GM18519 (cell line): ENCODE measurements at regions not wholly inside any gene's neighbourhood (a gene's known extent, or its start where the extent isn't known, plus 50 kb on each side); places are given as distances from the start of the nearest gene placed in this dataset.
A peak's percentile ranks its signal among the peaks of the same experiment; 100 is the strongest.
"Not testable (repeated sequence)": the region's sequence is repeated elsewhere in the genome, so short reads cannot be mapped to it uniquely, and the experiment has no call there.

Experiments used
- ATAC-seq: cut with Tn5 transposase; IDR thresholded peaks from one replicate; pipeline ENCODE4 v1.9.1; 2021; ENCODE audit warnings: mild to moderate bottlenecking, moderate library complexity; ENCODE audit not compliant: unreplicated experiment, low FRiP score

DNA sequence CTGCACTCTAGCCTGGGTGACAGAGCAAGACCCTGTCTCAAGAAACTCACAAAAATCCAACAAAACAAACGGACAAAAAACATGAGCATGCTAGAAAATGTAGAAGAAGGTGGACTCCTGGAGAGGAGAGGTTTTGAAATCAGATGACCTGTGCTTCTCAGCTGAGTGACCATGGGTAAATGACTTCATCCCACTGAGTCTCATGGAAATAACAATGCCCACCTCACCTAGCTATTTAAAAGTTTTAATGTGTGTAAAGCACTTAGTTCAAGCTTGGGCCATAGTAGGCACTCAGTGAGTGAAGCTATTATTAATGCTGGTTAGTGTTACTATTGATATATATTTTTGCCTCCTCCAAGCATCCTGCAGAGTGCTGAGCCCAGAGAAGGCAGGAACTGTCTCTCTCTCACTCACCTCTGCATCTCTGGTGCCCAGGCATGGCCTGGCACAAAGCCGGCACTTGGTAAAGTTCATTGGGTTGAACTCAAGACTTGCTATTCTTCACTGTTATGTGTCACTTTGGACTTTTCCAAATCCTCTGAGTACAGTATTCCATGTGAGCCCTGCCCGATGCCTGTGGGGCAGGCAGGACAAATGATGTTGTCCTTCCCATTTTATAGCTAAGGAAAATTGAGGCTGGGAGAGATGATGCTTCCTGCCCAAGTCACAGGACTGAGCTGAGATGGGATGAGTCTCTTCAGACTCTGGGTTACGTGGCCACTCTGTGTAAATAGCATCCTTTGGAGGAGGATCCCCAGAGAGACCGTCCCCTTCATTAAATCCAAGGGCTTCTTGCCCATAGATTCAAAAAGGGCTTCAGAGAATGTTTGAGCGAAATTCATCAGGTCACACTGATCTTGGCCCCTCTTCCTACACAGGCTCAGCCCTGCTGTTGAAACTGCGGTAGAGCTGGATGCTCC lies 81.4 kb upstream of the EMX2 start:
- ATAC-seq, result no peak

DNA sequence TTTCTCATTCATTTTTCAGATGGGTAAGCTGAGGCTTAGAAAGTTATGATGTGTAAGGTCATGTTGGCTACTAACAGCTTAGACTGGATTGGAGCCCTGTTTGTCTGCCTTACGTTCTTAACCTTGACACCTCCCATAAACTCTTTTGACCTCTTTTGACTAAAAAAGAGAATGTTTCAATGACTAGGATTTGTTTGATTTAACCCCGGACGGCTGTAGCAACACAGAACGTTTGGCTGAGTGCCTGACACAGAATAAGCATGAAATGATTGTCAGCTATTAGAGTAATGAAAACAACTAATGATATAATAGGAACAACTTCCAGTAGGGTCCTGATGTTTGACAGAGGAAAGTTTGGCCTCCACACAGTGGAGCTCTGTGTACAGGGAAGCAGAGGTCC lies 83.3 kb upstream of the PDZD8 start:
- ATAC-seq, result no peak

DNA sequence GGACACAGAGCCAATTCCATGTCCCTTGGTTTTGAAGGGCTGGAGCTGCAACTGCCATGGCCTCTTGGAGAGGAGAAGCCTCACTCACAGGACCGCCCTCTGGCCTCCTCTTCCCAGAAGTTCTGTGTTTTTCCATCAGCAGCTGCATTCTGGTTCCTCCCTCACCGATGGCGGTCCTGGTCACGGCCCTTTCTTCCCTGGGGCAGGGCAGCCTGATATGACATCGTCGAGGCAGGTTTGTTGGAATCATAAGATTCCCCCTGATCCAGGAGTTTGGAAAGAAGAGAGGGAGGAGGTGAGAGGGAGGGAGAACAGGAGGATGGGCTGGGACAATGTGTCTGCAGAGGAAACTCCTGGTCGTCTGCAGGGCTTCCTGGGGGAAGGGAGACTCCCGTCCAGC lies 82.7 kb upstream of the PDZD8 start:
- no peak for ATAC-seq

DNA sequence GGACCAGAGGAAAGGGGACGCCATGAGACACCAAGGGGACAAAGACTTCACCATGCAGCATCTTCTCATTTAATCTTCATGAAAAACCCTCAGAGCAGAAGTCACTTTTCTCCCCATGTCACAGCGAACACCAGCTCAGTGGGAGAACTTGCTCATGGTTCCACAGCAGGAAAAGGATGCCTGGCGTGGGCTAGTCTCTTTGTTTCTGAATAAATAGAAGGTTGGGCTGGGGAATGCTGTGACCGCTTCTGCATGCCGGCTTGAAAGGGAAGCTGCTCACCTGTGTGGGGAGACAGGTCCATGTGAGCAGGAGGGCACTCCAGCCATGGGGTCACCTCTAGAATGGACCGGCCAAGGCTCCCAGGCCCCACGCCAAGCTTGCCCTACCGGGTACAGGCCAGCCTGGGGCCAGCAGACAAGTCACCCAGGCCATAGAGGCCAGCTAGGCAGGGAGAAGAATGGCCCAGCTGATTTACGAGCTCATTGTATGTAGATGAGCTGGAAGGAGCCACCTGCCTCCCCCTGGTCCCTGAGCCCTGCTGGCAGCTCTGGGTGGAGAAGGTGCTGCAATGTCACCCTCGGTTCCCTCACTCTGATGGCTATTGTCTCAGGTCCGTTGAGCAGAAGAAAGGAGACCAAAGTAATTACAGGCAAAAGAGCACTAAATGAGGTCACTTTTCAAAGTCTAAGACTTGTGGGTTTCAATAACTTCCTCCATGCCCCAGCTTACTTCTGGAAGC lies 82.0 kb upstream of the PDZD8 start:
- no peak for ATAC-seq

DNA sequence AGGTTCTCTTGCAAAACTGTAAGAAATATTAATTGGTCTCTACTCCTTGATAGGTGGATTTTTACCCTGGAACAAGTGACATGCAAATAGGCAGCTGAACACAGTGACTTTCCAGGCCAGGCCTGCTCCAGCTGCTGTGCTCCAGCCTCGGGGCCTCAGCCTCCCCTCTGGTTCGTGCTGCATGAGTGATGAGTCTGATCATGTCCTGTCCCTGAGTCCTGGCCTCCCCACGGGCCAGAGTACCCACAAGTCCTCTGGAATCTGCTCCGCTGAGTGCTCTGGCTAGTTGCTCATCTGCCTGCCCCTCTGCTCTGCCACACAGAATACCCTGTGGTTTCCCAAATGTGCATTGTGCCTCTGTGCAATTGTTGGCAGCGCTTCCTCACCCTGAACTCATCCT lies 80.1 kb upstream of the PDZD8 start:
- no peak for ATAC-seq

DNA sequence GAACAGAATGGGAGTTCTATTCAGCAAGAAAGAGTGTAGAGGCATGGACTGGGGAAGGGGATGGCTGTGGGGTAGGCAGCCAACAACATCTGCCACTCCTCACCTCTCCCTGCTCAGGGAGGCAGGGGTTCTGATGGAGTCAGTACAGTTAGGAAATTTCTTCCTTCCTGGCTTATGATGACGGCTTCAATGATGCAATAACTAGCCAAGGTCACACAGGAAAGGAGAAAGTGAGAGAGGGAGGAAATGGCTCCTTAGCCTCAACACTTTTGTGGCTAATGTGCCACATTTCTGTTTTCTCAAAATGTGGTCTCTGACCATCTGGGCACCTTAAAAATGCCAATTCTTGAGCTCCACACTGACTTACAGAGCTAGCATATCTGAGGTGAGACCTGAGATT lies 79.3 kb upstream of the PDZD8 start:
- ATAC-seq, result no peak

- not testable (repeated sequence) for ATAC-seq
Measured at GRCh38 chr10:117453484-117453883, 78.2 kb upstream of the PDZD8 start.

GRCh38 chr10:117450940-117451339 lies 75.7 kb upstream of the PDZD8 start:
- no peak for ATAC-seq

DNA sequence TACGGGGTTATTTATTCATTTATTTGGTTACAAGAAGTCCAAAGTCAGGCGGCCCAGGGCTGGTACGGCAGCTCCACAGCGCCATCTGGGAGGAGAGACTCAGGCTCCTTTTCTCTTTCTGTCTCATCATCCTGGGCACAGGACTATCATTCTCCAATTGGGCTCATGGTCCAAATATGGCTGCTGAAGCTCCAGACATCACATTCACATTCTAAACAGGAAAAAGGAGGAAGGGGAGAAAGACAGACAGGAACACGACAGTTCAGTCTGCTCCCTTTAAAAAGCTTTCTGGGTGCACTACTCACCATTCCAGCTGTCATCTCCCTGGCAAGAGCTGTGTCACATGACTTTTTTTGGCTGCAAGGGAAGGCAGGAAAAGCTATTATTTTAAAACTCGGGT lies 74.4 kb upstream of the PDZD8 start:
- no peak for ATAC-seq

GRCh38 chr10:117448802-117449201 lies 73.6 kb upstream of the PDZD8 start:
- ATAC-seq, result no peak

DNA sequence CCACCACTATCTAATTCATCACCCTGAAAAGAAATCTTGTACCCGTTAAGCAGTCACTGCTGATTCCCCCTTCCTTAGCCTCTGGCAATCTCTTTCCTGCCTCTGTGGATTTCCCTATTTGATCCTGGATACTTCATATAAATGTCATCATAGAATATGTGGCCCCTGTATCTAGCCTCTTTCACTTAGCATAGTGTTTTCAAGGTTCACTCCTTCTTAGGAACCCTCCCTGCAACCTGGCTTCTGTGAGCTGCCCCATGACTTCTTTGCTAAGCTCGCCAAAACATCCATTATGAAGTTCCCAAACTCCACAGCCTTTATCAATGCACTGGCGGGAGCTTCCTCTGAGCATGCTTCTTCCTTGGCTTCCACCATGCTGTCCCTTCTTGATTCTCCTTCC lies 70.8 kb upstream of the PDZD8 start:
- ATAC-seq, result no peak

GRCh38 chr10:117444497-117445040 lies 69.3 kb upstream of the PDZD8 start:
- ATAC-seq, result no peak

DNA sequence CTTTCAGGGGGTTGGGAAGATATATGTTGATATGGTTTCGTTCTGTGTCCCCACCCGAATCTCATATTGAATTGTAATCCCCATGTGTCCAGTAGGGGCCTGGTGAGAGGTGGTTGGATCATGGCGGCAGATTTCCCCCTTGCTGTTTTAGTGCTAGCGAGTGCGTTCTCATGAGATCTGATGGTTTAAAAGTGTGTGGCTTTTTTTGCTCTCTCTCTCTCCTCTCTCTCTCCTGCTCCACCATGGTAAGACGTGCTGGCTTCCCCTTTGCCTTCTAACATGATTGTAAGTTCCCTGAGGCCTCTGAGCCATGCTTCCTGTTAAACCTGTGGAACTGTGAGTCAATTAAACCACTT lies 68.4 kb upstream of the PDZD8 start:
- ATAC-seq, result no peak

- ATAC-seq, result peak; percentile 72
Measured at GRCh38 chr10:117442944-117443685, 67.9 kb upstream of the PDZD8 start.

GRCh38 chr10:117442521-117442920 lies 67.3 kb upstream of the PDZD8 start:
- ATAC-seq, result no peak

DNA sequence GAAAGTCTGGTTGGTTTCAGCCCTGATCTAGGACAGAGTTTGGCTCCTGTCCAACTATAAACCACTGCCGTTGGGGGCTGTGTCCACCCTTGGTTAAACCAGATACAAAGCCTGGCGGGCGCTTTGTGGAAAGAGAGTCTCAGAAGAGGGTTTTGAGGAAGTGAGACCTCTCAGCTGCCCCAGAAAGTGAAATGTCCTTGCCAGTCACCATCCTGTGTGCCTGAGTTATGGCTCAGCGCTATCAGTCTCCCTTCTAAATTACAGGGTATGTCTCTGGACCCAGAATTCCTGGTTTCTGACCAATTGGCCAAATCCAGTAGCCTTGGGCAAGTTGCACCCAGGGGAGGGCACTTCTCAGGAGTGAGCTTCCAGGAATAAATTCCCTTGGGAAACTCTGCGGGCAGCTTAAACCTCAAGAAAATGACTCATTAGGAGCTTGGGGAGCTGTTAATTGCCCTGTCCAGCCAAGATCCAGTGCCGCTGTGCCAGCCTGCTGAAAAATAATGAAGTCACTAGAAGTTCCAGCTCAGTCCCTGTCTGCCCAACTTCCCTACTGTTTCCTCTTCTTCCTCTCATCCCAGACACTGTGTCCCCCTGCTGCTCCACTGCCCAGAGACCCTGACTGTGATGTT lies 66.7 kb upstream of the PDZD8 start:
- ATAC-seq, result no peak

GRCh38 chr10:117441361-117441760 lies 66.1 kb upstream of the PDZD8 start:
- ATAC-seq, result no peak

GRCh38 chr10:117439243-117439912 lies 64.1 kb upstream of the PDZD8 start:
- ATAC-seq, result no peak

GRCh38 chr10:117432866-117433265 lies 57.6 kb upstream of the PDZD8 start:
- ATAC-seq, result no peak

DNA sequence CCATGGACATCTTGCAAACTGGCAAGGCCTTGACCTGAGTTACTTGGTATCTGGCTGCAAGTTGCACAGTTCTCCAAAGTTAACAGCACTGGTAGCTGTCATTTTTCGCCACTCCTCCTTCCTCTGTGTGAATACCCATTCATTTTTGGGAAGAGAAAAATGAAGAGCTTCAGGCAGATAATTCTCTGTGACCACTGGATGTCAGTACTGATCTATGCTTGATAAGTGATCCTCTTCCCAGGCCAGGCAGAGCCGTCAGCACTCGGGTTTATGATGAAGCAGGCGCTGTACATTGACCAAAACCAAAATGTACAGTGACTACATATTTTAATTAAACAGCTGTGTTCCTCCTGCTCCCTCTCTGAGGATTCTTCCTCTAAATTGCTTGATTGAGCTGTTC lies 55.9 kb upstream of the PDZD8 start:
- ATAC-seq, result no peak
